ENCODE measurements at regions not wholly inside any gene's neighbourhood (a gene's known extent, or its start where the extent isn't known, plus 50 kb on each side); places are given as distances from the start of the nearest gene placed in this dataset.

- Histone ChIP-seq H3K4me1 (no peaks in the 10 kb centered on the region), H3K27ac (no peak overlapping the region), H3K9me3 (no peaks in the 10 kb centered on the region), H3K4me3 (no peak overlapping the region), H3K36me3 (no peaks in the 10 kb centered on the region), H3K27me3 (no peaks in the 10 kb centered on the region)
- WGBS, 2 donors: 83 to 92% methylated on average over 1 of the region's 1 CpG
- no peak for DNase-seq
- no peak for ATAC-seq (ENCODE audit: low FRiP score in 2 of 2)
- TF ChIP-seq, protein P1, sequence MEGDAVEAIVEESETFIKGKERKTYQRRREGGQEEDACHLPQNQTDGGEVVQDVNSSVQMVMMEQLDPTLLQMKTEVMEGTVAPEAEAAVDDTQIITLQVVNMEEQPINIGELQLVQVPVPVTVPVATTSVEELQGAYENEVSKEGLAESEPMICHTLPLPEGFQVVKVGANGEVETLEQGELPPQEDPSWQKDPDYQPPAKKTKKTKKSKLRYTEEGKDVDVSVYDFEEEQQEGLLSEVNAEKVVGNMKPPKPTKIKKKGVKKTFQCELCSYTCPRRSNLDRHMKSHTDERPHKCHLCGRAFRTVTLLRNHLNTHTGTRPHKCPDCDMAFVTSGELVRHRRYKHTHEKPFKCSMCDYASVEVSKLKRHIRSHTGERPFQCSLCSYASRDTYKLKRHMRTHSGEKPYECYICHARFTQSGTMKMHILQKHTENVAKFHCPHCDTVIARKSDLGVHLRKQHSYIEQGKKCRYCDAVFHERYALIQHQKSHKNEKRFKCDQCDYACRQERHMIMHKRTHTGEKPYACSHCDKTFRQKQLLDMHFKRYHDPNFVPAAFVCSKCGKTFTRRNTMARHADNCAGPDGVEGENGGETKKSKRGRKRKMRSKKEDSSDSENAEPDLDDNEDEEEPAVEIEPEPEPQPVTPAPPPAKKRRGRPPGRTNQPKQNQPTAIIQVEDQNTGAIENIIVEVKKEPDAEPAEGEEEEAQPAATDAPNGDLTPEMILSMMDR (IDR thresholded peaks at IDR 0.05): no peak
- TF ChIP-seq POLR2AphosphoS5 (IDR thresholded peaks at IDR 0.05) (no peak), EP300 (IDR thresholded peaks at IDR 0.05) (no peak), POLR2A (IDR thresholded peaks at IDR 0.05) (no peak)
Observed at GRCh38 chr20:12623870-12624269, 384.9 kb upstream of the SPTLC3 start.

DNA sequence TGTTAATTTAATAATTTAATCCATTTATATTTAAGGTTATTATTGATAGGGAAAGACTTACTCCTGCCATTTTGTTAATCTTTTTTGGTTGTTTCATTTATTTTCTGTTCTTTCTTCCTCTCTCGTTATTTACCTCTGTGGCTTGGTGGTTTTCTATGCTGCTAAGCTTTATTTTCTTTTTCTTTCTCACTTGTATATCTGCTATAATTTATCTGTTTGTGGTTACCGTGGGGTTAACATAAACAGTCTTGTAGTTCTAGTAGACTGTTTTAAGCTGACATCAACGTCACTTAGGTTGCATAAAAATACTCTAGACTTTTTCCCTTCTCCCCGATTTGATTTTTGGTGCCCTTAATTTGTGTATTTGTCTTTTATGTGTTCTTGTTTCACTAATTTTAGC, 381.3 kb upstream of the SPTLC3 start:
- TF ChIP-seq, protein P1 (IDR thresholded peaks at IDR 0.05): no peak
- TF ChIP-seq POLR2AphosphoS5 (IDR thresholded peaks at IDR 0.05): no peak
- DNase-seq (no peak), ATAC-seq (ENCODE audit: low FRiP score in 2 of 2) (no peak)
- Histone ChIP-seq H3K4me1 (no peaks in the 10 kb centered on the region), H3K27ac (no peak overlapping the region), H3K4me3 (no peak overlapping the region), H3K9me3 (no peaks in the 10 kb centered on the region), H3K27me3 (no peaks in the 10 kb centered on the region), H3K36me3 (no peaks in the 10 kb centered on the region)
- 60 to 68% methylated on average over 4 of the region's 4 CpGs for WGBS, 2 donors

- DNase-seq: no peak
- Histone ChIP-seq H3K27ac (no peak overlapping the region), H3K36me3 (no peaks in the 10 kb centered on the region), H3K4me3 (no peak overlapping the region), H3K9me3 (no peaks in the 10 kb centered on the region), H3K27me3 (no peaks in the 10 kb centered on the region), H3K4me1 (no peaks in the 10 kb centered on the region)
- WGBS, 2 donors: 80 to 81% methylated on average over 7 of the region's 7 CpGs
- TF ChIP-seq POLR2A (IDR thresholded peaks at IDR 0.05): no peak
- no peak for TF ChIP-seq EP300 (IDR thresholded peaks at IDR 0.05)
- TF ChIP-seq, protein P1 (IDR thresholded peaks at IDR 0.05): no peak
- TF ChIP-seq POLR2AphosphoS5 (IDR thresholded peaks at IDR 0.05): no peak
- ATAC-seq (ENCODE audit: low FRiP score in 2 of 2): no peak
Observed at GRCh38 chr20:12638633-12639312, 370.0 kb upstream of the SPTLC3 start.

DNA sequence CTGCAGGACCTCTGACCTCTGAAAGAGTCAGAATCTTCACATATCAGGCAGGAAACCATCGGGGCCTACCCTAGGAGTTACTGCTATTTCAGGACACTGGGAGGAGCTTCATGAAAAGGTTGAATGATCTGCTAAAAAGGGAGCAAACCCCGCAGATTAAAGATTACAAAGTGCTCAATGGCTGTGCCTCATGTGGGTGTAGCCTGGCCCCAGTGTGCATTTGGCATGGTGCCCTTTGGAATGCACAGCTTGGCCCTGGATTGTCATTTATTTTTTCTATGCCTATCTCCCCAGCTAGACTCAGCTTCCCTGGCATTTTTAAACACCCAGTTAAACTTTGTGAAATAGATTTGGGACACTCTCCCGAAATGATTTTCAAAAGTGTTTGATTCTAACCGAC, 368.5 kb upstream of the SPTLC3 start:
- 67 to 76% methylated on average over 4 of the region's 4 CpGs for WGBS, 2 donors
- Histone ChIP-seq H3K4me3 (no peak overlapping the region), H3K9me3 (no peaks in the 10 kb centered on the region), H3K4me1 (no peaks in the 10 kb centered on the region), H3K36me3 (no peaks in the 10 kb centered on the region), H3K27ac (no peak overlapping the region), H3K27me3 (no peaks in the 10 kb centered on the region)
- no peak for ATAC-seq (ENCODE audit: low FRiP score in 2 of 2)
- TF ChIP-seq POLR2AphosphoS5 (IDR thresholded peaks at IDR 0.05): no peak
- TF ChIP-seq EP300 (IDR thresholded peaks at IDR 0.05): no peak
- TF ChIP-seq, protein P1 (IDR thresholded peaks at IDR 0.05): no peak
- TF ChIP-seq POLR2A (IDR thresholded peaks at IDR 0.05): no peak
- DNase-seq: no peak

DNA sequence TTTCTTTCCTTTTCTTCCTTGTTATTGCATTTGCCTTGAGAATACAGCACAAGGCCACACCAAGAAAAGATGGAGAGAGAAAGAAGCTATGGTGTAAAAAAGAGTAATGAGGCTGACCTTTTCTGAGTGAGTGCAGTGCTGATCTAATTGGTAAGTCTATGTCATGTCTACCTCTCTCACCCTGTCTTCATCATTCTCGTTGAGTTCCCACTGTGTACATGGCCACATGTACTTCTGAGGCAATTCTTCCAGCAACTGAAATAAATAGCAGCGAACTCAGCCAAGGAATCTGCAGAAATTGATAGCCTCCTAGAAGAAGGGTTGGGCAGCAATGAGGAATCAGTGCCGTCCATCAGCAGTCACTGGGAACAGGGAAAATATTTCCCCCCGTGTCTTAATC, 367.2 kb upstream of the SPTLC3 start:
- no peak for TF ChIP-seq EP300 (IDR thresholded peaks at IDR 0.05)
- TF ChIP-seq, protein P1 (IDR thresholded peaks at IDR 0.05): no peak
- no peak for TF ChIP-seq POLR2AphosphoS5 (IDR thresholded peaks at IDR 0.05)
- TF ChIP-seq POLR2A (IDR thresholded peaks at IDR 0.05): no peak
- WGBS, 2 donors: 52 to 74% methylated on average over 4 of the region's 4 CpGs
- ATAC-seq (ENCODE audit: low FRiP score in 2 of 2) (no peak), DNase-seq (no peak)
- no peak overlapping the region for H3K4me3 ChIP-seq
- H3K9me3 ChIP-seq: no peaks in the 10 kb centered on the region
- no peaks in the 10 kb centered on the region for H3K4me1 ChIP-seq
- H3K27ac ChIP-seq: no peak overlapping the region
- no peaks in the 10 kb centered on the region for H3K27me3 ChIP-seq
- no peaks in the 10 kb centered on the region for H3K36me3 ChIP-seq

Measured in upper lobe of left lung (tissue), 6 donors.